CD4-positive, alpha-beta T cell treated with Interleukin-4 for 4 hours (primary cell): ENCODE measurements at regions not wholly inside any gene's neighbourhood (a gene's known extent, or its start where the extent isn't known, plus 50 kb on each side); places are given as distances from the start of the nearest gene placed in this dataset.
"Not testable (repeated sequence)": the region's sequence is repeated elsewhere in the genome, so short reads cannot be mapped to it uniquely, and the experiment has no call there.

Experiments used
- DNase-seq: peaks from one replicate; pipeline ENCODE4 v3.0.0-alpha.2; 2020

DNA sequence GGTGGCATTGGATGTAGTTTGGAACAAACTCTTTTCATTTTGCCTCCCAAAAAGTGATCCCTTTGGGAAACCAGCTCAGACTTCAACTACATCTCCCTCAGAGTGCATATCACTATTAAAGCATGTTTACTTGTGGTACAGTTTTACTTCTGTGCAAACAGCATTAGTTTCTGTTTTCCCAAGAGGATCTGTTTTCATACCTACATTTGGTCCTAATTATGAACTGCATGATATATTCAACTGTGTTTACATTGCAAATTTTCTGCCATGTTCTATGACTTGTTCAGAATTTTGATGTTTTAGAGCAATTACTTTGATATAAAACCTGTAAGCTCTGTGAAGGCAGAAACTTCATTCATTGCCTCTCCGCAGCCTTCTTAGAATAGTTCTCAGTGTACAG is 681.5 kb upstream of the ACO1 start:
- no peak for DNase-seq

DNA sequence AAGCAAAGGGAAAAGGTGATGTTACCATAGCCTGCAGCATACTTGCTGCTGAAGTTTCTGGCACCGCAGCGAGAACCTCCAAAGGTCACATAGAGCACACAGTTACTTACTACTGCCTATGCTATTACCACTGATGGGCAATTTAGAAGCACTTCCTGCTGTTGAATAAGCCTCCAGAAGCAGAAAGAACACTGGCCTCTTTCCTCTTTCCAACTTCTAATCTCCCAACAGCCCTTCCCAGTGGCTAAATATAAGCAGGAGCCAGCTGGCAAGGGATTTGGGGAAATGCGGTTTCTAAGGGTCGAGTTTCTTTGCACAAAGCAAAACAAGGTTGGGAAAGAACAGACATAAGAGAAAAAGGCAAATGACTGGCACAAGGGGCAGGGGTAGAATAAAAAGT is 669.2 kb upstream of the ACO1 start:
- DNase-seq, result no peak

DNA sequence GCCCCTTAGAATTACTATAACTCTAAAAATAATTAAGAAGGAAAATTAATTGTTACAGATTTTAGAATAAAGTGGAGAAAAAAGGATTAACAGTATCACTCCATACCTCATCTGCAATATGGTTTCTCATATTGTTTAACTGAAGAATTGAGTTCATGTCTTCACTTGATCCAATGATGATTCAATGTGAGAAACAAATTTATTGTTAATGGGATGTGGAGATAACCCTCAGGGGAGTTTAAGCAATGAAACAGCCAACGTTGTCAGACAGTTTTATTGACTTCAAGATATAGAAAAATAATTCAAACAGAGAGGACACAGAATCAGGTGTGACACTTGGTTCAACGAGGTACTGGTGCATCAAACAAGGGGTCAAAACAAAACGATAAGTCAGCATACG is 665.2 kb upstream of the ACO1 start:
- no peak for DNase-seq

DNA sequence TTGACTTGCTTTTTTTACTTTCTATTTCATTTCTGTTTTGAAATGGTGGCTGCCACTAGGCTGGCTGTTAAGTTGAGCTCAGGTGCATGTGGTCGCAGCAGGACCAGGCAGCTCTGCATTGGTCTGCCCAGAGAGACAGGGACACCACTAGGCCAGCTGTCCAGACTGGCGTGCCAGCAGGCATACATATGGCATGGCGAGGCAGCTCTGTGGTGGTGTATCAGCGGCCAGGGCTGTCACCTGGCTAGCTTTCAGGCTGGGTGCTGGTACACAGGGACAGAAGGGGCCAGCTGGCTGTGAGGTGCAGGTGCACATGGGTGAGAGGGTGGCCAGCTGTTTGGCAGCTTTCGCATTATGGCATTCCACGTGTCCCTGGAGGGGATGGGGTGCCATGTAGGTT is 654.0 kb upstream of the ACO1 start:
- no peak for DNase-seq

DNA sequence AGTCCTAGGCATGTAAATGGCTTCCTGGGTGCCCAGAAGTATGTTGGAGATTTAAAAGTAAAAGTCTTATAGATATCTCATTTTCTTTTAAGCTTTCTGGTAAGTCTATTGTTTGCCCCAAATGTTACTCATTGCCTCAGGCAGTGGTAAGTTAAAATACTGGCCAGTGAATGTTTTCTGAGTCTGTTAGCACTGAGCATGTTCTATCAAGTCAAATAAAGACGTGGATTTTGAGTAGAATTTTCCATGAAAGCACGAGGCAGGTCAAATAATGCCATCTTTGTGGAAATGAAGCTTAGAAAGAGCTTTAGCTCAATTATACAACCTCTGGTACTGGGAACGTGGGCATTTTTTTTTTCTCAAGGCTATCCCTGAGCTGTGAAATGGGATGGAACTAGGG is 651.3 kb upstream of the ACO1 start:
- no peak for DNase-seq

DNA sequence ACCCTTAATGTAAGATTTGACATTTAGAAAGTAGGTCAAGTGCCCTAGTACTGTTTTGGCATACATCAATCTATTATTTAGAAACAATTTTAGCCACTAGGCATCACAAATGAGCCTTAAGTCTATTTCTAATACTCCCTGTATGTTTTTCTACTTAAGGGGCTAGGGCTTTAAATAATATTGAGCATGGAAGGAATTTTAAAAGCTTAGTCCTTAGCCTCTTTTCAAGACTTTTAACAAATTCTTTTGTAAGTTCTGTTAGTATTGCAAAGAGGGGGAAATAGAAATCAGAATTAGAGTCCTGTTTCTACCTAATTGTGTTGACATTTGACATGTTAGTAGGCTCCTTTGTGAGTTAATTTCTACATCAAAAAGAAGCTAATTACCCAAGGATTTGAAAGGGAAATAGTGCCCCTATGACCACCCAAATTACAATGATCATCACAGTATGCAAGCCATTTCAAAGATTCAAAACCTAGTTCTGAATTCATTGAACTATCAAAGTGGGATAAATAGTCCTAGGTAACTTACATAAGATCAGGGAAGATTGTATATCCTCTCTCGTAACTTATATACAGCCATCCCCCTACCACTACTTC is 647.8 kb upstream of the ACO1 start:
- no peak for DNase-seq

DNA sequence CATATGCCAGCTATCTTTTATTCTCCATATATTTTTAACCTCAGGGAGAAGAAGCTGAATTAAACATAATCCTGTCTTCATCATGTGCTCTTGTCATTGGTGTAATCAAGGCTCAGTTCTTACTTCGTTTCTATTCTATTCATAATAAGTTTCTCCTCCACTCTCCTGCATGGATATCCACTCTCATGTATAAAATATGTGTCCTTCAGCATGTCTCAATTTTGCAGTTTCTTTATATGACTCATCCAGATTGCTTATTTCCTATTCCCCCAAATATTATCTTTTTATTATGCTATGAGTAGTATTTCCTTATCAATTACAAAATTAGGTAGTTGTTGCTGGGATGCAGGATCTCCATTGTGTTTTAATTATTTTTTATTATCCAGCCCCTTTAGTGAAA is 643.7 kb upstream of the ACO1 start:
- DNase-seq, result no peak

DNA sequence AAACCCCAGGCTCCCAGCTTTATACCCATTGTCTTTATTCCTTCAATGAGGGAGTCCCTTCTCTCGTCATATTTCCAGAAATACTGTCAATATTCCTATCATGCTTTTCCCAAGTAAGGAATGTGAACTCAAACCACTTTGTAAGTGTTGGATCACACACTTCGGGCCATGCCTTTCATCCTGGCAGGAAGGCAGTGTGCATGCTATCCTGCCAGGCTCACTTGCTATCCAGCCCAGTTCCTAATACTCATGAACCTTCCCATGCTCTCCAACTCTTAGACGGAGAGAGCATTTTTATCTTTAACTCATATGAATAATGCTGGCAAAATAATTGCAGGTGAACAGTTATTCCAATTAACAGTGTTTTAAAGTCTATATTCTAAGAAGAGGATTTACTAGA is 639.9 kb upstream of the ACO1 start:
- no peak for DNase-seq

DNA sequence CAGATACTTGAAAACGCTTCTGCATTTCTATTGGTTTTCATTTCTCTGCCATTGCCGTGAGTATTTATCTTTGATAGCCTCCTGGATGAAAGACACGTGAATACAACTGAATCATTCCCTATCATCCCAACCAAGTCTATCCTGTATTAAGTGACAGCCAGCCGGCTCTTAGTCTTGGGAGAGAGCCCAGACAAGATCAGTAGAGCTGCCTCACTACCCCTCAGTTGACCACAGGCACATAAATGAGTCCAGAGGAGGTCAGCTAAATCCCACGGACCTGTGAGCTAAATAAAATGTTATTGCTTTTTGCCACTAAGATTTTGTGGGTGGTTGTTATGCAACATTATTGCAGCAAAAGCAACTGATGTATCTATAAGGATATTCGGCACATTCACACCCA is 639.0 kb upstream of the ACO1 start:
- no peak for DNase-seq

DNA sequence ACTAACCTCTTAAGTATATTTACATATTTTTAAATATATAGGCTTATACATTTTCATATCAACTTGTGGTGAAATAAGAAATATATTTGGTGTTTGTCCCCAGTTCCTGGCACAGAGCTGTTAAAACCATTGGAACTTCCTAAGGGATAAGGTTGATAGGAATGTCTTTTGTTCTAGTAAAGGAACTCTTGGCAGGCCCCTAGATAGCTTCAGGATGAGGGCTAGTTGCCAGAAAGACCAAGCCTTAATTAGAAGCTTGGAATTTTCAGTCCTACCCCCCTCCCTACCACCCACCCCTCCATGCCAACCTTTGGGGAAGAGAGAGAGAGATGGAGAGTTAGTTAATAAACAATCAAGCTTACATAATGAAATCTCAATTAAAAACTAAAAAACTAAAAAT is 638.6 kb upstream of the ACO1 start:
- DNase-seq, result no peak

DNA sequence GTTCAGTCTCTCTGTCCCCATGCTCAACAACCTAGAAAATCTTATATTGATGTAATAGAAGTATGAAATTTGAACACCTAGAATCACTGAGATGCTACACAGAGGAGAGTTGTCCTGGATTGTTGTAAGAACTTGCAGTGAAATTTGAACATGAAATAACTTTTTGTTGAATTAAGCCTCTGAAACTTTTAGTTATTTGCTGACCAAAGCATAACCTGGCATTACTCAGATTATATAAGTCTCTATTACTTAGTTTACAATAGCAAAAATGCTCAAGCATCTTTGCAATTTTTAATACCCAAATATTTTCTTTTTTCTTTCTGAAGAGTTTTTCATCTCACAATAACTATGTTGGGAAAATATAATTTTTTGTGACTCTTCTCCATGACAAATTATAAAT is 630.7 kb upstream of the ACO1 start:
- no peak for DNase-seq

DNA sequence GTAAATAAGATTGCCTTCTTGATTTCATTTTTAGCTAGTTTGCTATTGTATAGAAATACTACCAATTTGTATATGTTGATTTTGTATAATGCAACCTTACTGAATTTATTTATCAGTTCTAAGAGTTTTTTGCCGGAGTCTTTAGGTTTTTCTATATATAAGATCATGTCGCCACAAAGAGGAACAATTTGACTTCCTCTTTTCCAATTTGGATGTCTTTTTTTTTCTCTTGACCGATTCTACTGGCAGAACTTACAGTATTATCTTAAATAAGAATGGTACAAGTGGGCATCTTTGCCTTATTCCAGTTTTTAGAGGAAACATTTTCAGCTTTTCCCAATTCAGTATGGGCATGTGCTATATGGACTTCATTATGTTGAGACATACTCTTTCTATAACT is 624.7 kb upstream of the ACO1 start:
- no peak for DNase-seq

DNA sequence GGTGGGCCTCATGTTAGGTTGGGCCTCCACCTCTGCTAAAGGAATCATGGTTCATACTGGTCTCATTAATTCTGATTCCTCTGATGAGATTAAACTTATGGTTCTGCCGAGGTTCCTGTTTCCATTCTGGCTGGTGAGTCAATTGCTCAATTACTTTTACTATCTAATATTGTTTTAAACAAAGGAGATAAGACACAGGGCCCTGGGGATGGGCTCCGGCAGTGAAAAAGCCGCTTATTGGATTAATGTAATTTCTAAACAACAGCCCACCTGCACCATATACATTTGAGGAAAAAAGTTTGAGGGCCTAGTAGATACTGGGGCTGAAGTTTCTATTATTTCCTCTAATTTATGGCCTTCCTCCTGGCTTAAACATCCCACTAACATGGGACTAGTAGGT is 610.4 kb upstream of the ACO1 start:
- not testable (repeated sequence) for DNase-seq

DNA sequence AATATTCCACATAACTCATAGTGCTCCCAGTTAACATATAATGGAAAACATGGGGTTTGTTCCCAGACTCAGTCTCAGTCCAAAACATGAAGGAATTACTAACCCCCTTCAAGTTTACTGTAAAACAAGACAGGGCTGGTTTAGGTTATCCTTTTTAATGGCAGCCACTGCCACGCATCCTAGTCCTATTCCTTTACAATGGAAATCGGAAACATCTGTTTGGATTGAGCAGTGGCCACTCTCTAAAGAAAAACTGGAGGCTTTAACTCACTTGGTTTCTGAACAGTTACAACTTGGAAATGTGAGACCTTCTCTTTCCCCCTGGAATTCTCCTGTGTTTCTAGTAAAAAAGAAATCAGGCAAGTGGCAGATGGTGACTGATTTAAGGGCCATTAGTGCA is 609.9 kb upstream of the ACO1 start:
- no peak for DNase-seq

DNA sequence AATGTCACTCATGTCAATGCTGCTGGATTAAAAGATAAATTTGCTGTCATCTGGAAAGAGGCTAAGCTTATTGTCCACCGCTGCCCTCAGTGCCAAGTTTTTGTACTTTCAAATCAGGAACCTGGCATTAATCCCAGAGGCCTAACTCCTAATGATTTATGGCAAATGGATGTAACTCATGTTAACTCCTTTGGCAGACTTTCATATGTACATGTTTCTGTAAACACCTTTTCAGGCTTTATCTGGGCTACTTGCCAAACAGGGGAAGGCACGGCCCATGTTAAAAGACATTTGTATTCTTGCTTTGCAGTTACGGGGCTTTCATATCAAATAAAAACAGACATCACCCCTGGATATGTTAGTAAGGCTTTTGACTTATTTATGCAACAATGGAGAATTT is 608.0 kb upstream of the ACO1 start:
- DNase-seq, result no peak

DNA sequence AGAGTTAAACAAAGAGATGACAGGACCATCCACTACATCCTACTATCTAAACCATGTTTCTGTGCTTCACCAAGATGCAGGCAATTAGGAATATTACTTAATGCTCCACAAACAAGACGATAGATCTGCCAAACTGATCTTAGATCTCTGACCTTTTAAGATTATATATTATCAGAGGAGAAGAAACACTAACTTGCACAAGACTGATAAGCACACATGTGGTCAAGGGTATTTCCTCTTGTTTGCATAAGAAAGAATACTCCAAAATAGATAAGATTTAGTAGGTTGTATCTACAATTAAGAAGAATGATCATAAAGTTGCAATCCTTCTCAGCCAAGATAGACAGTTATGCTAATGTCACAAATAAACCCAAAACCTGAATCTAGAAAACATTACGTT is 601.0 kb upstream of the ACO1 start:
- DNase-seq, result no peak

DNA sequence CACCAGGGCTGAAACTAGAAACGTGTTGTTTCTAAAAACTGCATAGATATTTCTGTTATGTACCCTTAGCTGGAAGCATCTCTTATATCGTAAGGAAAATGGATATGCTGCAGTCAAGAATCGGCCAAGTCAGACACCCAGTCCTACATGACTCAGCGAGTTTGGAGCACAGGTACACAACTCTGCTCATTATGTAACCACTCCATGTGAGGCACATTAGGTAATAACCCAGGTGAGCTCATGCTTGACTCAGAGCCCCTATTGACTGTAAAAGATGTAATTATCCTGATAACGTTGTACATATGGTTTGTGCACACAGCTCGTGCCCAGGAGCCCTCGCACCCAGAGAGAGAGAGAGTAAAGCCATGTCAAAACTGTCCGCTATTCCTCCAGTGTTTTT is 593.7 kb upstream of the ACO1 start:
- no peak for DNase-seq

DNA sequence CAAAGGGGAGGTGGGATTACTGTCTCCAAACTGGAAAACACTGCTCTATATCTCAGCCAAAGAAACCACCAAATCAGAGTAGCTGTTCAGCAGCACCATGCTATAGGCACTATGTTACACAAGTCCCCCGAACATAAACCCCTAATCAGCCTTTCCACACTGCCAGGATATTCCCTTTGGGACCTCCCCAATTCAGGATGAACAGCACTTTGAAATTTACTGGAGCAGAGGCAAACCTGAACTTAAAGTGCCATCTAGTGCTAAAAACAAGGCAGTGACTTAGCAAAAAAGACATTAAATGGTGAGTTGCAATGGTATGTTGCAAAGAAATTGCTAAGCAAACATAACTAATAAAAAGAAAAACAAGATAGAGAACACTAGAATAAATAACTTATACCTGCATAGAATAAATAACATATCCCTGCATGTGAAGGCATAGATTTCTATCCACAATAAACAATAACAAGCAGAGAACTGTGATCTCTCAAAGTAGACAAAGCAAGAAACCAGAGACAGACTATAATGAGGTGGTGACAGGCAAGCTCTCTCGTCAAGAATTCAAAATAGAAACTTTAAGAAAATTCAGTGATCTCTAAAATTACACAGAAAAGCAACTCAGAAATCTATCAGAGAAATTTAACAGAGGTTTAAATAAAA is 584.4 kb upstream of the ACO1 start:
- DNase-seq, result peak; percentile 18

DNA sequence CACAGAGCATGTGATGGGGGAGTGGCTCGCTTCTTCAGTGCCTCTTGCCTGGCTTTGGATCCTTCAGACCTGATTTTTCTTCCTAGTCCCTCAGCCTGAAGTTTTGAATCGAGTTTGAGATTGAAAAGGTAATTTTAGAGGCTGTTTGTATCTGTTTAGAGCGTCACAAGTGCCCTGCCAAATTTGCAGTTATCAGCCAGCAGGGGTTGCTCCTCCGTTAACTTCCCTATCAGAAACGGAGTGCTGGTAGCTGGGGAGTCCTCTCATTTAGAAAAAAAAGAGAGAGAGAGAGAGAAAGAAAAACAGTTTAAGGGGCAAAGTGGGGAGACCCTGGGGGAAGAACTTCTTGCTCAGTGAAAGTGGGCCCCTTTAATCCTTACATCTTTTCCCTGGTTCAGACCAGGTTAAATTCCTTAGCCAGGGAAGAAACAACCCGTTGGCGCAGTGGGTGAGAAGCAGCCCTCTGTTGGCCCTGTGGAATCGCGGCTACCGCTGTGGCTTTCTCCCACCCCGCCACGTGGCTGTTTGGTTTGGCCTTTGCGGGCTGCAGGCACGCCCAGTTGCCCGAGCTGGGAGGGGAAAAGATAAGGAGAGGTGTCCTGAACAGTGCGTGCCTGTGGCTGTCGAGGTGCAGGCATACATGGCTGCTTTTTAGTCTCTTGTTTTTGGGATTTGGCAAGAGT is 576.7 kb upstream of the ACO1 start:
- no peak for DNase-seq

DNA sequence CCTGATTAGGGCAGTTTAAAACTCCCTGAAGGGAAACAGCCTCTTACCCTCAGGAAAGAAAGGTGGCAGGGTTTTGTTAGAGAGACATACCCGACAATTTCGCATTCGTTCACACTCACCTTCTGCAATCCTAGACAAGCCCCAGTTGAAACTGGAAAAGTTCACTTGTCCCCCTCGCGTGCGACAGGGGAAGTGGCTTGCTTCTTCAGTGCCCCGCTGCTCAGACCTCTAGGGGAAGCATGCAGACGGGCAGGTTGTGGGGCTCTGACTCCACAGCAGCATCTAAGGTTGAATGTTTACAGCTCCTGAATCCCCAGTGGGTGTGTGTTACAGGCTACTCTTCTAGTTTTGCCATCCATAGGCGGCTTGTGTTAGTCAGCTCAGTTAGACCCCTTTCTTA is 575.7 kb upstream of the ACO1 start:
- no peak for DNase-seq

DNA sequence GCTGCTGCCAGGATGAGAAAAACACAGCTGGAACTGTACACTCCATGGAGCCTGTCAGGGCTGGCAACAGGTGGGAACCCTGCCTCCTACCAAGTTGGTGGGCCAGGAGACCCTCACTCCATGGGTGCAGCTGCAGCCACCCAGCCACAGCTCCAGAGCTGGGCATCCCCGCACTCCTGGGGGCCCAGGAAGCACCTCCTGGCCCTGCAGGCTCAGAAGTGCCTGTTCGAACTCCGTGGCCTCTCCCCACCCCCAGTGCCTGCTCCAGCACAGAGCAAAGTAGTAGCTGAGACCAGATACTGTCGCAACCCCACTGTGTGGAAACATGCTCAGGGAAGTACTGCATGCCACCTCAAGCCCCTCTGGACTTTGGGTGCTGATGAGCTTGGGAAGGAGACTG is 564.0 kb upstream of the ACO1 start:
- no peak for DNase-seq

DNA sequence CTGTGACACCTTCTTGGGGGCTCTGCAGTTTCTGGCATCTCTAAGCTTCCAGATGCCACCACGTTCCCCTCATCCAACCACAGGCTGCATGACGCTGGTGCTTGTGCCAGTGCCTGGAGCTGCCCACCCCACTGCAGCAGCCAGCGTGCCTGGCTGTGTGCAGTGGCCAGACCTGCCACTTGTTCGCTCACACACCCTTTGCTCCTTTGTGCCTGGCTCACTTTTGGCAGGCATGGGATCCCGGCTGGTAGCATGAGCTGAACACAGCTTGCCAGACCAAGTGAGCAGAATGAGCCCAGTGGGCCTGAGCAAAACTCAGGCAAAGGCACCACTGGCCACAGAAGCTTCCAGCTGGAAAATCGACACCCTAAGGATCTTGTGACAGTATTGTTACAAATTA is 562.9 kb upstream of the ACO1 start:
- no peak for DNase-seq

DNA sequence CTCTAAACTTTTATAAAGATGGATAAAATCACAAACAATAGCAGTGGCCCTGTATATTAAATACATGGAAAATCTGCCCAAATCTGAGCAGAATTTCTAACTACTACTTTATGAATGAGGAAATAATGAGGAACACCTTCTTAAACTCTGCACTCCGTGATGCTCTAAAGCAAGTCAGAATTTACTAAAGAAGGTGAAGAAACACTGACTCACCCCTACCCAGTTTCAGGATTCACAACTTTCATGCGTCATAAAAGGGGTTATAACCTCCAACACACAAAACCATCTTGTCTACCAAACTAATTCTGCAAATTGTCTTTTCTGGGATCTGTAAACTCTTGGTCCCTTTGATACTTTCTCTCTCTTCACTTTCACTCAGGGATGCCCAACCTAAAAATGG is 561.1 kb upstream of the ACO1 start:
- no peak for DNase-seq

DNA sequence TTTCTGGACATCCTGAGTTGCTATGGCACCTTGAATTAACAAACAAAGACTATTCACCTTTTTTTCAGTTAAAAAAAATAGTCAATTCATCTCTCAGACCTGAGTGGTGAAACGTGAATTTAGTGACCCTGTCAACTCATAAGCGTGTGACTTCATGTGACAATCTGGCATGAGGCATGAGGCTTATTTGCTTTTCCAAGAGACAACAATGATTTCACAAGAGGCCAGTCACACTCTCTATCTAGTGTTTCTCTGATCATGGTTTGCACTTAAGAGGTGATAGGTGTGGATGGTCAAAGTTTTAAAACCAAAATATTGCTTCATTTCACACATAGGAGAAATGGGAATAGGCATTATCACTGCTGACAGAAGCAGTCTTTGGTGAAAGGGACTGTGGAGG is 559.6 kb upstream of the ACO1 start:
- DNase-seq, result no peak

DNA sequence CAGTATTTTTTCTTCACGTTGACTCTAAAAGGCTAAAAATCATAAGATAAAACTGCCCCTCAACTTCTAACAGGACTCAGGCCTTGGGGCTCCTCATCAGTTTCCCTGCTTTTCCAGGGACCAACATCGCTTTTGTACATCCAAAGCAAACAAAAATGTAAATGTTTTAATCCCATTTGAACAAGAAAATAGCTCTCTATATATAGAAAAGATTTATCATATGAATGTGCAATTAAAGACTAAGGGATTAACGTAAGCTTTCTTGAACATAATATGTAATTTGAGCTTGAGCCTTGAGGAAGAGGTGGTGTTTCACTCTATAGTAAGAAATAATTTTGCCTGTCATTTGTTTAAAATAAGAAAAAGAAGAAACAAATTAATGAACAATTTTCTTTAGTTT is 547.2 kb upstream of the ACO1 start:
- DNase-seq, result no peak
